Mesenchymal stem cell (in vitro differentiated cells and primary cell): ENCODE measurements at regions not wholly inside any gene's neighbourhood (a gene's known extent, or its start where the extent isn't known, plus 50 kb on each side); places are given as distances from the start of the nearest gene placed in this dataset.

Source experiments
- DNase-seq: peaks from one replicate; pipeline ENCODE4 v3.0.0-alpha.2; 2013
- H2AFZ ChIP-seq: one replicate; pipeline ENCODE4 v1.6.1; 2013; ENCODE audit warnings: low read depth, mild to moderate bottlenecking, control low read depth, inconsistent platforms, low read length, moderate library complexity
- H2AK5ac ChIP-seq: 2 replicates; pipeline ENCODE4 v1.6.1; 2013; ENCODE audit warnings: low read length, moderate library complexity, mild to moderate bottlenecking, inconsistent platforms; ENCODE audit not compliant: severe bottlenecking
- H2BK120ac ChIP-seq: one replicate; pipeline ENCODE4 v1.6.1; 2013; ENCODE audit warnings: low read depth, mild to moderate bottlenecking, inconsistent platforms, low read length, moderate library complexity
- H2BK12ac ChIP-seq, 2 experiments: one replicate each; pipeline ENCODE4 v1.6.1; 2013; ENCODE audit warnings: inconsistent platforms in 2 of 2, low read length in 2 of 2, mild to moderate bottlenecking in 2 of 2, moderate library complexity in 2 of 2, control low read depth in 1 of 2
- H2BK15ac ChIP-seq: one replicate; pipeline ENCODE4 v1.6.1; 2013; ENCODE audit warnings: mild to moderate bottlenecking, low read depth, inconsistent platforms; ENCODE audit not compliant: poor library complexity, severe bottlenecking
- H2BK5ac ChIP-seq: 2 replicates; pipeline ENCODE4 v1.6.1; 2013; ENCODE audit warnings: low read depth, mild to moderate bottlenecking, low read length, control low read depth, inconsistent platforms; ENCODE audit not compliant: poor library complexity, severe bottlenecking
- H3K14ac ChIP-seq, 2 experiments: one replicate each; pipeline ENCODE4 v1.6.1; 2013; ENCODE audit warnings: inconsistent platforms in 2 of 2, low read length in 2 of 2, control low read depth in 1 of 2, mild to moderate bottlenecking in 1 of 2, moderate library complexity in 1 of 2
- H3K18ac ChIP-seq, 2 experiments: one replicate each; pipeline ENCODE4 v1.6.1; 2013; ENCODE audit warnings: inconsistent platforms in 2 of 2, low read length in 2 of 2, control low read depth in 1 of 2, low read depth in 1 of 2, mild to moderate bottlenecking in 1 of 2
- H3K23ac ChIP-seq, 2 experiments: one replicate each; pipeline ENCODE4 v1.6.1; 2013; ENCODE audit warnings: inconsistent platforms in 2 of 2, low read length in 2 of 2, mild to moderate bottlenecking in 2 of 2, moderate library complexity in 2 of 2, control low read depth in 1 of 2
- H3K27ac ChIP-seq: 2 replicates; pipeline ENCODE4 v1.5.1; 2013; ENCODE audit warnings: mild to moderate bottlenecking, moderate library complexity, low read length, control low read depth, inconsistent platforms; ENCODE audit not compliant: poor library complexity, severe bottlenecking
- H3K27me3 ChIP-seq, 2 experiments: 2 replicates each; pipeline versions ENCODE4 v1.6.1 to v1.7.0; 2013; ENCODE audit warnings: low read length in 2 of 2, mild to moderate bottlenecking in 2 of 2, moderate library complexity in 2 of 2, control low read depth in 1 of 2, inconsistent platforms in 1 of 2; ENCODE audit not compliant: control insufficient read depth in 1 of 2, insufficient read depth in 1 of 2
- H3K36me3 ChIP-seq, 2 experiments: 2 replicates each; pipeline versions ENCODE4 v1.6.1 to v1.7.0; 2013; ENCODE audit warnings: low read length in 2 of 2, control low read depth in 1 of 2, inconsistent platforms in 1 of 2, low read depth in 1 of 2, mild to moderate bottlenecking in 1 of 2; ENCODE audit not compliant: insufficient read depth in 2 of 2, control insufficient read depth in 1 of 2
- H3K4ac ChIP-seq, 2 experiments: one replicate each; pipeline ENCODE4 v1.6.1; 2013; ENCODE audit warnings: inconsistent platforms in 2 of 2, low read length in 2 of 2, mild to moderate bottlenecking in 2 of 2, moderate library complexity in 2 of 2, control low read depth in 1 of 2, low read depth in 1 of 2
- H3K4me1 ChIP-seq: 2 replicates; pipeline ENCODE4 v1.6.1; 2013; ENCODE audit warnings: low read depth, low read length, control low read depth; ENCODE audit not compliant: control insufficient read depth, insufficient read depth
- H3K4me2 ChIP-seq: 2 replicates; pipeline ENCODE4 v1.6.1; 2013; ENCODE audit warnings: low read length, mild to moderate bottlenecking, inconsistent platforms; ENCODE audit not compliant: poor library complexity, severe bottlenecking
- H3K4me3 ChIP-seq, 2 experiments: 2 replicates each; pipeline versions ENCODE4 v1.5.1 to v1.7.0; 2013; ENCODE audit warnings: low read length in 2 of 2, mild to moderate bottlenecking in 2 of 2, control low read depth in 1 of 2, low read depth in 1 of 2; ENCODE audit not compliant: insufficient read depth in 1 of 2
- H3K79me1 ChIP-seq: replicated peaks from 2 replicates; pipeline ENCODE4 v1.6.1; 2013; ENCODE audit warnings: mild to moderate bottlenecking, control low read depth, low read length, inconsistent platforms; ENCODE audit not compliant: poor library complexity, severe bottlenecking
- H3K9ac ChIP-seq: 2 replicates; pipeline ENCODE4 v1.7.0; 2013; ENCODE audit warnings: mild to moderate bottlenecking, low read length, moderate library complexity
- H3K9me3 ChIP-seq: 2 replicates; pipeline ENCODE4 v1.7.0; 2013; ENCODE audit warnings: mild to moderate bottlenecking, low read length; ENCODE audit not compliant: control insufficient read depth
- H4K8ac ChIP-seq: one replicate; pipeline ENCODE4 v1.6.1; 2013; ENCODE audit warnings: inconsistent platforms, mild to moderate bottlenecking, low read length, moderate library complexity
- H4K91ac ChIP-seq: one replicate; pipeline ENCODE4 v1.6.1; 2013; ENCODE audit warnings: mild to moderate bottlenecking, low read length, inconsistent platforms
- WGBS: methylation state at CpG from one replicate; pipeline ENCODE4 v1.1.7; 2013; ENCODE audit warnings: mixed read lengths; 5-methylcytosine and 5-hydroxymethylcytosine counted together

DNA sequence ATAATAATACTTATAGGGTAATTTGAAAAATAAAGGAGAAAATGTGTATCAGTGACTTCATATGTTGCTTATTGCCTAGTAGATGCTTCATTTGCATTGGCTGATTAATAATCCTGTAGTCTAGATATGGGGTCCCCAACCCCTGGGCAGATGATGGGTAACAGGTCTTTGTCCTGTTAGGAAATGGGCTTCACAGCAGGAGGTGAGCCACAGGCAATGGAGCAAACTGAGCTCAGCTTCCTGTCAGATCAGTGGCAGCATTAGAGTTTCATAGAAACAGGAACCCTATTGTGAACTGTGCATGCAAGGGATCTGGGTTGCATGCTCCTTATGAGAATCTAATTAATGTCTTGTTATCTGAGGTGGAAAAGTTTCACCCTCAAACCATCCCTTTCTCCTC lies 1049.5 kb upstream of the EPHA7 start:
- Histone ChIP-seq H3K18ac (no peak overlapping the region), H3K27ac (no peak overlapping the region), H2BK120ac (no peak overlapping the region), H2BK15ac (no peak overlapping the region), H3K4ac (no peak overlapping the region), H4K8ac (no peak overlapping the region), H3K9me3 (no peaks in the 10 kb centered on the region), H2AK5ac (no peak overlapping the region), H3K23ac (no peak overlapping the region), H3K36me3 (no peaks in the 10 kb centered on the region), H2BK12ac (no peak overlapping the region), H4K91ac (no peak overlapping the region), H3K14ac (no peak overlapping the region), H3K4me3 (no peak overlapping the region), H3K27me3 (no peaks in the 10 kb centered on the region), H2BK5ac (no peak overlapping the region), H2AFZ (no peak overlapping the region), H3K79me1 (no peaks in the 10 kb centered on the region), H3K9ac (no peak overlapping the region), H3K4me2 (no peak overlapping the region), H3K4me1 (no peaks in the 10 kb centered on the region)
- DNase-seq: no peak

- no peak overlapping the region for H3K18ac ChIP-seq
- no peak overlapping the region for H3K23ac ChIP-seq
- H3K79me1 ChIP-seq: no peaks in the 10 kb centered on the region
- no peaks in the 10 kb centered on the region for H3K9me3 ChIP-seq
- H3K9ac ChIP-seq: no peak overlapping the region
- 63% methylated on average over 2 of the region's 3 CpGs for WGBS
- no peak overlapping the region for H2AK5ac ChIP-seq
- H3K36me3 ChIP-seq: no peaks in the 10 kb centered on the region
- no peak overlapping the region for H2BK12ac ChIP-seq
- H3K4ac ChIP-seq: no peak overlapping the region
- no peaks in the 10 kb centered on the region for H3K4me1 ChIP-seq
- H2BK5ac ChIP-seq: no peak overlapping the region
- H3K4me3 ChIP-seq: no peak overlapping the region
- no peak for DNase-seq
- H2BK120ac ChIP-seq: no peak overlapping the region
- no peak overlapping the region for H2AFZ ChIP-seq
- H3K4me2 ChIP-seq: no peak overlapping the region
- no peak overlapping the region for H4K8ac ChIP-seq
- no peak overlapping the region for H3K14ac ChIP-seq
- H3K27ac ChIP-seq: no peak overlapping the region
- H3K27me3 ChIP-seq: no peaks in the 10 kb centered on the region
- no peak overlapping the region for H4K91ac ChIP-seq
- H2BK15ac ChIP-seq: no peak overlapping the region
These were observed 1044.7 kb upstream of the EPHA7 start for GRCh38 chr6:94464018-94464510.

DNA sequence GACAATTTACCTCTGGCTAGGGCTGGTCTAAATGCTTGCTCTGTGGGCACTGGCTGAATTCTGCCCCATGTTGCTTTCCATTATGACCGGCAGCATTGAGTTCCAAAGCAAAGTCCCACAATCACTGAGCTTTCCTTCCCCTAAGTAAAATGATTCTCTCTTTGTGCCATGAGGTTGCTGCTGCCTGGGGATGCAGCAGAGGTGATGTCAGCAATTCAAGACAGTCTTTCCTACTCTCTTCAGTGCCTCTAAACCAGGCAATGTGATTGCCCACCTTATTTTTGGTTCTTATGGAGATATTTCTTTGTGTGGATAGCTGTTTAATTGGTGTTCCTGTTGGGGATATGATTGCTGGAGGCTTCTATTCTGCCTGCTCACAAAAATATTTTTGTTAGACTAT lies 1043.9 kb upstream of the EPHA7 start:
- Histone ChIP-seq H3K36me3 (no peaks in the 10 kb centered on the region), H2BK15ac (no peak overlapping the region), H3K23ac (no peak overlapping the region), H4K91ac (no peak overlapping the region), H3K27ac (no peak overlapping the region), H3K4ac (no peak overlapping the region), H2BK12ac (no peak overlapping the region), H3K4me1 (no peaks in the 10 kb centered on the region), H2AK5ac (no peak overlapping the region), H3K9ac (no peak overlapping the region), H3K9me3 (no peaks in the 10 kb centered on the region), H4K8ac (no peak overlapping the region), H3K79me1 (no peaks in the 10 kb centered on the region), H2AFZ (no peak overlapping the region), H3K18ac (no peak overlapping the region), H3K4me3 (no peak overlapping the region), H2BK5ac (no peak overlapping the region), H3K27me3 (no peaks in the 10 kb centered on the region), H2BK120ac (no peak overlapping the region), H3K14ac (no peak overlapping the region), H3K4me2 (no peak overlapping the region)
- no peak for DNase-seq
- WGBS: no CpG with 5 or more reads among the region's 1 CpG

- DNase-seq: no peak
- no peak overlapping the region for H2BK5ac ChIP-seq
- no peaks in the 10 kb centered on the region for H3K27me3 ChIP-seq
- H3K4me2 ChIP-seq: no peak overlapping the region
- H4K8ac ChIP-seq: no peak overlapping the region
- no peak overlapping the region for H3K18ac ChIP-seq
- no peak overlapping the region for H3K4ac ChIP-seq
- H2BK120ac ChIP-seq: no peak overlapping the region
- H3K9me3 ChIP-seq: no peaks in the 10 kb centered on the region
- H3K36me3 ChIP-seq: no peaks in the 10 kb centered on the region
- H2AFZ ChIP-seq: no peak overlapping the region
- H3K9ac ChIP-seq: no peak overlapping the region
- no peak overlapping the region for H2AK5ac ChIP-seq
- H3K4me3 ChIP-seq: no peak overlapping the region
- H4K91ac ChIP-seq: no peak overlapping the region
- H3K14ac ChIP-seq: no peak overlapping the region
- H3K23ac ChIP-seq: no peak overlapping the region
- no peak overlapping the region for H3K27ac ChIP-seq
- H2BK12ac ChIP-seq: no peak overlapping the region
- H3K4me1 ChIP-seq: no peaks in the 10 kb centered on the region
- no peaks in the 10 kb centered on the region for H3K79me1 ChIP-seq
- H2BK15ac ChIP-seq: no peak overlapping the region
These were observed 1042.9 kb upstream of the EPHA7 start for GRCh38 chr6:94462231-94462630.
